WTC11 (cell line): ENCODE measurements at regions not wholly inside any gene's neighbourhood (a gene's known extent, or its start where the extent isn't known, plus 50 kb on each side); places are given as distances from the start of the nearest gene placed in this dataset.
"Not testable (repeated sequence)": the region's sequence is repeated elsewhere in the genome, so short reads cannot be mapped to it uniquely, and the experiment has no call there.

Experiments
- ATAC-seq: fragments of 200-7000 bp; cut with Tn5 transposase; 2 replicates; pipeline ENCODE4 v1.10.0; 2021; ENCODE audit warnings: mild to moderate bottlenecking, moderate library complexity
- CTCF ChIA-PET: fragments of 300-600 bp; sonication (Branson Sonifier 250); formaldehyde crosslinking; loops from one replicate; lab custom pipeline; 2021; ENCODE audit warnings: antibody characterized with exemption; lab: Charles Lee
- POLR2A ChIA-PET: fragments of 350-600 bp; sonication (Branson Sonifier 250); formaldehyde crosslinking; loops from one replicate; lab custom pipeline; 2021; ENCODE audit warnings: antibody characterized with exemption; lab: Charles Lee
- DNase-seq: peaks from one replicate; pipeline ENCODE4 v3.0.0; 2021; ENCODE audit warnings: low spot score
- H3K27ac Mint-ChIP-seq: 2 replicates; pipeline ENCODE4 v1.8.0; 2021; ENCODE audit warnings: mixed read lengths
- H3K27me3 Mint-ChIP-seq: 2 replicates; pipeline ENCODE4 v1.8.0; 2021; ENCODE audit warnings: low read depth, mild to moderate bottlenecking, moderate library complexity, mixed read lengths
- H3K36me3 Mint-ChIP-seq: 2 replicates; pipeline ENCODE4 v1.8.0; 2021; ENCODE audit warnings: mixed read lengths
- H3K4me1 Mint-ChIP-seq: 2 replicates; pipeline ENCODE4 v1.8.0; 2022; ENCODE audit warnings: mixed read lengths
- H3K4me3 Mint-ChIP-seq: 2 replicates; pipeline ENCODE4 v1.8.0; 2021; ENCODE audit warnings: mild to moderate bottlenecking, moderate library complexity, mixed read lengths
- H3K9me3 Mint-ChIP-seq: 2 replicates; pipeline ENCODE4 v1.8.0; 2021; ENCODE audit warnings: mixed read lengths
- ATF6 ChIP-seq: sonication (generic); formaldehyde crosslinking; IDR thresholded peaks from 2 replicates; pipeline ENCODE4 v1.8.1; 2023; ENCODE audit warnings: mild to moderate bottlenecking, missing genetic modification reagents
- E2F1 ChIP-seq: sonication (generic); formaldehyde crosslinking; IDR thresholded peaks from 2 replicates; pipeline ENCODE4 v1.8.0; 2022; ENCODE audit warnings: mild to moderate bottlenecking, missing genetic modification reagents
- ELF4 ChIP-seq: sonication (generic); formaldehyde crosslinking; IDR thresholded peaks from 2 replicates; pipeline ENCODE4 v1.8.1; 2022; ENCODE audit warnings: low read depth, mild to moderate bottlenecking, moderate library complexity, missing genetic modification reagents
- ESRRA ChIP-seq: sonication (generic); formaldehyde crosslinking; IDR thresholded peaks from 2 replicates; pipeline ENCODE4 v1.8.1; 2022; ENCODE audit warnings: mild to moderate bottlenecking, missing genetic modification reagents, borderline replicate concordance
- ETV6 ChIP-seq: sonication (generic); formaldehyde crosslinking; IDR thresholded peaks from 2 replicates; pipeline ENCODE4 v1.8.1; 2022; ENCODE audit warnings: mild to moderate bottlenecking, missing genetic modification reagents
- FOXP4 ChIP-seq: sonication (generic); formaldehyde crosslinking; IDR thresholded peaks from 2 replicates; pipeline ENCODE4 v1.8.0; 2022; ENCODE audit warnings: mild to moderate bottlenecking, missing genetic modification reagents
- GTF2I ChIP-seq: fragments of 250-450 bp; sonication (Bioruptor Pico); conservative IDR thresholded peaks from 2 replicates; pipeline ENCODE4 v1.4.0; 2021; ENCODE audit warnings: mild to moderate bottlenecking
- HMGXB4 ChIP-seq: sonication (generic); formaldehyde crosslinking; IDR thresholded peaks from 2 replicates; pipeline ENCODE4 v1.8.1; 2023; ENCODE audit warnings: mild to moderate bottlenecking, moderate library complexity, missing genetic modification reagents
- MAX ChIP-seq: sonication (generic); formaldehyde crosslinking; IDR thresholded peaks from 2 replicates; pipeline ENCODE4 v1.8.0; 2022; ENCODE audit warnings: mild to moderate bottlenecking, missing genetic modification reagents
- NR1H2 ChIP-seq: sonication (generic); formaldehyde crosslinking; IDR thresholded peaks from 2 replicates; pipeline ENCODE4 v1.9.0; 2021; ENCODE audit warnings: mild to moderate bottlenecking, moderate library complexity, missing genetic modification reagents
- NR3C1 ChIP-seq: sonication (generic); formaldehyde crosslinking; conservative IDR thresholded peaks from 2 replicates; pipeline ENCODE4 v1.8.1; 2023; ENCODE audit warnings: low read depth, mild to moderate bottlenecking, missing genetic modification reagents
- TP53 ChIP-seq: sonication (generic); formaldehyde crosslinking; IDR thresholded peaks from 2 replicates; pipeline ENCODE4 v1.8.1; 2023; ENCODE audit warnings: mild to moderate bottlenecking, missing genetic modification reagents
- USF1 ChIP-seq: sonication (generic); formaldehyde crosslinking; IDR thresholded peaks from 2 replicates; pipeline ENCODE4 v1.8.0; 2022; ENCODE audit warnings: mild to moderate bottlenecking, missing genetic modification reagents
- ZBTB21 ChIP-seq: sonication (generic); formaldehyde crosslinking; IDR thresholded peaks from 2 replicates; pipeline ENCODE4 v1.8.1; 2023; ENCODE audit warnings: mild to moderate bottlenecking, missing genetic modification reagents, borderline replicate concordance
- ZNF121 ChIP-seq: sonication (generic); formaldehyde crosslinking; IDR thresholded peaks from 2 replicates; pipeline ENCODE4 v1.8.0; 2023; ENCODE audit warnings: missing genetic modification reagents
- ZNF281 ChIP-seq: sonication (generic); formaldehyde crosslinking; IDR thresholded peaks from 2 replicates; pipeline ENCODE4 v1.8.0; 2023; ENCODE audit warnings: mild to moderate bottlenecking, missing genetic modification reagents
- ZNF396 ChIP-seq: fragments of 250-450 bp; sonication (Bioruptor Pico); IDR thresholded peaks from 2 replicates; pipeline ENCODE4 v1.8.0; 2021; ENCODE audit warnings: mild to moderate bottlenecking, moderate library complexity, borderline replicate concordance
- ZNF416 ChIP-seq: fragments of 250-450 bp; sonication (Bioruptor Pico); IDR thresholded peaks from 2 replicates; pipeline ENCODE4 v1.9.0; 2021; ENCODE audit warnings: mild to moderate bottlenecking, inconsistent platforms

GRCh38 chr16:64669573-64669972 lies 452.3 kb downstream of the CDH11 start:
- POLR2A ChIA-PET = no interaction called here
- no peaks in the 10 kb centered on the region for H3K4me1 Mint-ChIP-seq
- no peaks in the 10 kb centered on the region for H3K27me3 Mint-ChIP-seq
- no peak overlapping the region for H3K27ac Mint-ChIP-seq
- ATAC-seq (no peak), DNase-seq (no peak)
- H3K9me3 Mint-ChIP-seq = peaks cover 15% of the 10 kb centered on the region
- TF ChIP-seq ATF6 (CRISPR knock-in tag) = no peak
- TF ChIP-seq TP53 (CRISPR knock-in tag) = no peak
- no peak for TF ChIP-seq NR3C1 (CRISPR knock-in tag)
- no peak for TF ChIP-seq GTF2I (CRISPR knock-in tag)
- TF ChIP-seq ZNF121 (CRISPR knock-in tag) = no peak
- no peak overlapping the region for H3K4me3 Mint-ChIP-seq
- no peaks in the 10 kb centered on the region for H3K36me3 Mint-ChIP-seq
- CTCF ChIA-PET = no interaction called here

GRCh38 chr16:64667334-64667877 lies 454.5 kb downstream of the CDH11 start:
- H3K4me3 Mint-ChIP-seq = no peak overlapping the region

GRCh38 chr16:64662312-64662711 lies 459.6 kb downstream of the CDH11 start:
- POLR2A ChIA-PET, H3K4me3 Mint-ChIP-seq, DNase-seq: not testable (repeated sequence)

More at GRCh38 chr16:64667334-64667877, 454.5 kb downstream of the CDH11 start:
- Mint-ChIP-seq H3K27ac (no peak overlapping the region), H3K9me3 (no peaks in the 10 kb centered on the region), H3K4me1 (no peaks in the 10 kb centered on the region), H3K36me3 (no peaks in the 10 kb centered on the region), H3K27me3 (no peaks in the 10 kb centered on the region)
- no peak for DNase-seq
- POLR2A ChIA-PET = no interaction called here
- TF ChIP-seq ZNF281 (no peak), ELF4 (CRISPR knock-in tag) (no peak), USF1 (CRISPR knock-in tag) (no peak), ESRRA (CRISPR knock-in tag) (no peak), ZBTB21 (CRISPR knock-in tag) (no peak)
- CTCF ChIA-PET = no interaction called here
- no peak for ATAC-seq

GRCh38 chr16:64659866-64660265 lies 462.0 kb downstream of the CDH11 start:
- ChIA-PET POLR2A (interaction anchor here (0.7 kb wide), 1 partner anchor 207 kb away, joined by 4 read pairs; no protein-coding TSS in a partner anchor), CTCF (no interaction called here)
- no peak for ATAC-seq
- Mint-ChIP-seq H3K4me1 (no peaks in the 10 kb centered on the region), H3K4me3 (no peak overlapping the region), H3K36me3 (no peaks in the 10 kb centered on the region), H3K27ac (no peak overlapping the region), H3K27me3 (no peaks in the 10 kb centered on the region), H3K9me3 (no peaks in the 10 kb centered on the region)
- no peak for DNase-seq
- no peak for TF ChIP-seq MAX (CRISPR knock-in tag)
- no peak for TF ChIP-seq NR1H2 (CRISPR knock-in tag)
- no peak for TF ChIP-seq ZNF416 (CRISPR knock-in tag)
- TF ChIP-seq FOXP4 (CRISPR knock-in tag) = no peak
- TF ChIP-seq HMGXB4 = no peak
- no peak for TF ChIP-seq ETV6 (CRISPR knock-in tag)
- no peak for TF ChIP-seq E2F1 (CRISPR knock-in tag)
- TF ChIP-seq ZNF396 (CRISPR knock-in tag) = no peak

More at GRCh38 chr16:64662312-64662711, 459.6 kb downstream of the CDH11 start:
- ATAC-seq, H3K4me1 Mint-ChIP-seq, H3K27ac Mint-ChIP-seq, CTCF ChIA-PET, H3K9me3 Mint-ChIP-seq, H3K27me3 Mint-ChIP-seq, H3K36me3 Mint-ChIP-seq: not testable (repeated sequence)
